ENCODE measurements at regions not wholly inside any gene's neighbourhood (a gene's known extent, or its start where the extent isn't known, plus 50 kb on each side); places are given as distances from the start of the nearest gene placed in this dataset.

- Histone ChIP-seq H3K4me1 (no peaks in the 10 kb centered on the region), H3K9me3 (no peaks in the 10 kb centered on the region; the same call in 1 of the 2 replicates), H3K27me3 (replicated peaks; ENCODE audit: control insufficient read depth, insufficient read depth, low read length) (no peaks in the 10 kb centered on the region), H3K36me3 (ENCODE audit: control insufficient read depth, insufficient read depth, low read length) (no peaks in the 10 kb centered on the region), H3K4me3 (ENCODE audit: low read depth, low read length) (no peak overlapping the region)
- no peak overlapping the region for H3K4me3 Mint-ChIP-seq (ENCODE audit: unreplicated experiment)
- no peak for TF ChIP-seq CTCF (IDR thresholded peaks at IDR 0.05; ENCODE audit: insufficient read depth in 1 of 2, low read depth in 1 of 2, low read length in 1 of 2, severe bottlenecking in 1 of 2, unreplicated experiment in 1 of 2)
- POLR2A ChIA-PET, result no interaction called here
- H3K9me3 Mint-ChIP-seq (ENCODE audit: unreplicated experiment), result no peaks in the 10 kb centered on the region
- H3K27ac Mint-ChIP-seq (ENCODE audit: unreplicated experiment), result no peak overlapping the region
- no peak for DNase-seq
- CTCF ChIA-PET, result no interaction called here
- H3K36me3 Mint-ChIP-seq (ENCODE audit: insufficient read depth, unreplicated experiment), result no peaks in the 10 kb centered on the region
- BruUV-seq (replicated peaks), result no TSS peak
- intact Hi-C loops (cut with micrococcal nuclease; ENCODE audit: unreplicated experiment), result no loop called here
- peaks cover 10% of the 10 kb centered on the region for H3K27me3 Mint-ChIP-seq (ENCODE audit: insufficient read depth, unreplicated experiment)
- H3K4me1 Mint-ChIP-seq (ENCODE audit: low read depth, unreplicated experiment), result no peaks in the 10 kb centered on the region
Observed at GRCh38 chr10:7075110-7075509, 335.7 kb downstream of the SFMBT2 start.

- Mint-ChIP-seq H3K36me3 (ENCODE audit: insufficient read depth, unreplicated experiment) (no peaks in the 10 kb centered on the region), H3K4me1 (ENCODE audit: low read depth, unreplicated experiment) (no peaks in the 10 kb centered on the region), H3K27me3 (ENCODE audit: insufficient read depth, unreplicated experiment) (peaks cover 16% of the 10 kb centered on the region), H3K4me3 (ENCODE audit: unreplicated experiment) (no peak overlapping the region), H3K27ac (ENCODE audit: unreplicated experiment) (no peak overlapping the region), H3K9me3 (ENCODE audit: unreplicated experiment) (no peaks in the 10 kb centered on the region)
- no peaks in the 10 kb centered on the region for H3K27me3 ChIP-seq (replicated peaks; ENCODE audit: control insufficient read depth, insufficient read depth, low read length)
- POLR2A ChIA-PET, result no interaction called here
- BruUV-seq (replicated peaks), result no TSS peak
- no peak overlapping the region for H3K4me3 ChIP-seq (ENCODE audit: low read depth, low read length)
- DNase-seq, result no peak
- CTCF ChIA-PET, result no interaction called here
- intact Hi-C loops (cut with micrococcal nuclease; ENCODE audit: unreplicated experiment), result no loop called here
- no peaks in the 10 kb centered on the region; the same call in 1 of the 2 replicates for H3K9me3 ChIP-seq
- H3K4me1 ChIP-seq, result no peaks in the 10 kb centered on the region
- no peaks in the 10 kb centered on the region for H3K36me3 ChIP-seq (ENCODE audit: control insufficient read depth, insufficient read depth, low read length)
- no peak for TF ChIP-seq CTCF (IDR thresholded peaks at IDR 0.05; ENCODE audit: insufficient read depth in 1 of 2, low read depth in 1 of 2, low read length in 1 of 2, severe bottlenecking in 1 of 2, unreplicated experiment in 1 of 2)
Observed at GRCh38 chr10:7071421-7071820, 339.4 kb downstream of the SFMBT2 start.

GRCh38 chr10:7070950-7071349 lies 339.9 kb downstream of the SFMBT2 start:
- Histone ChIP-seq H3K27me3 (replicated peaks; ENCODE audit: control insufficient read depth, insufficient read depth, low read length) (no peaks in the 10 kb centered on the region), H3K4me1 (no peaks in the 10 kb centered on the region), H3K36me3 (ENCODE audit: control insufficient read depth, insufficient read depth, low read length) (no peaks in the 10 kb centered on the region), H3K4me3 (ENCODE audit: low read depth, low read length) (no peak overlapping the region), H3K9me3 (no peaks in the 10 kb centered on the region; the same call in 1 of the 2 replicates)
- intact Hi-C loops (cut with micrococcal nuclease; ENCODE audit: unreplicated experiment), result no loop called here
- no peak for TF ChIP-seq CTCF (IDR thresholded peaks at IDR 0.05; ENCODE audit: insufficient read depth in 1 of 2, low read depth in 1 of 2, low read length in 1 of 2, severe bottlenecking in 1 of 2, unreplicated experiment in 1 of 2)
- Mint-ChIP-seq H3K9me3 (ENCODE audit: unreplicated experiment) (no peaks in the 10 kb centered on the region), H3K27ac (ENCODE audit: unreplicated experiment) (no peak overlapping the region), H3K27me3 (ENCODE audit: insufficient read depth, unreplicated experiment) (peaks cover 14% of the 10 kb centered on the region), H3K4me1 (ENCODE audit: low read depth, unreplicated experiment) (no peaks in the 10 kb centered on the region), H3K4me3 (ENCODE audit: unreplicated experiment) (no peak overlapping the region), H3K36me3 (ENCODE audit: insufficient read depth, unreplicated experiment) (no peaks in the 10 kb centered on the region)
- ChIA-PET POLR2A (no interaction called here), CTCF (no interaction called here)
- no TSS peak for BruUV-seq (replicated peaks)
- no peak for DNase-seq
